ENCODE measurements at regions not wholly inside any gene's neighbourhood (a gene's known extent, or its start where the extent isn't known, plus 50 kb on each side); places are given as distances from the start of the nearest gene placed in this dataset.

DNA sequence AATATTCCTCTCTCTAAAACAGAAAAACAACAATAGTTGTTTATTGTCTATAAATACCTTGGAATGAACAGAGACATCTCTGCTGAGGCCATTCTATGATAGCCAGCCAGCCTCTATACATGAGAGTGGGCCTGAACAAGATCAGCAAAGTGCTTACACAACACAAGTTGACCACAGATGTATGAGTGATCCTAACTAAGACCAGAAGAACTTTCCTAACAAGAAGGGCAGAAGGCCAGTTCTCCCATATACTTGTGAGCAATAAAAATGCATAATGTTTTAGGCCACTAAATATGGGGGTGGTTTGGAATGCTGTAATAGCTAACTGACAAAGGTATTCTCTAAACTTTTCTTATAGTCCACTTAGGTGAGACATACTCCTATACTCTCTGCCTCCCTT is 345.7 kb downstream of the SPATA31D1 start:
- TF ChIP-seq CTCF (IDR thresholded peaks at IDR 0.05; ENCODE audit: low read depth, low read length, poor library complexity, severe bottlenecking), result no peak
- TF ChIP-seq EZH2phosphoT487 (IDR thresholded peaks at IDR 0.05; ENCODE audit: borderline replicate concordance, low read length), result no peak

All from DOHH2 (cell line).